Activated CD8-positive, alpha-beta T cell treated with anti-CD3 and anti-CD28 coated beads, Interleukin-2, amount 10 ng/mL, durations not matched to agents 7 days and 5 days (primary cell): ENCODE measurements at regions not wholly inside any gene's neighbourhood (a gene's known extent, or its start where the extent isn't known, plus 50 kb on each side); places are given as distances from the start of the nearest gene placed in this dataset.

Source experiments
- ATAC-seq: fragments of 150-1000 bp; cut with Tn5 transposase; one replicate; pipeline ENCODE4 v1.10.0; 2021; ENCODE audit warnings: moderate library complexity
- CTCF ChIA-PET: fragments of 350-600 bp; sonication (Branson Sonifier 250); formaldehyde crosslinking; loops from one replicate; lab custom pipeline; 2021; ENCODE audit warnings: antibody characterized with exemption; lab: Charles Lee
- POLR2A ChIA-PET: fragments of 350-600 bp; sonication (Branson Sonifier 250); formaldehyde crosslinking; loops from one replicate; lab custom pipeline; 2021; ENCODE audit warnings: antibody characterized with exemption; lab: Charles Lee
- DNase-seq: peaks from one replicate; pipeline ENCODE4 v3.0.0-alpha.2; 2020
- H3K27ac Mint-ChIP-seq: one replicate; pipeline ENCODE4 v1.8.0; 2021; ENCODE audit warnings: mild to moderate bottlenecking, mixed read lengths
- H3K27me3 Mint-ChIP-seq: one replicate; pipeline ENCODE4 v1.8.0; 2021; ENCODE audit warnings: low read depth, mixed read lengths
- H3K36me3 Mint-ChIP-seq: one replicate; pipeline ENCODE4 v1.8.0; 2021; ENCODE audit warnings: low read depth, mixed read lengths
- H3K4me1 Mint-ChIP-seq: one replicate; pipeline ENCODE4 v1.8.0; 2021; ENCODE audit warnings: low read depth, mixed read lengths
- H3K4me3 Mint-ChIP-seq: one replicate; pipeline ENCODE4 v1.8.0; 2021; ENCODE audit warnings: mild to moderate bottlenecking, mixed read lengths
- H3K9me3 Mint-ChIP-seq: one replicate; pipeline ENCODE4 v1.8.0; 2022; ENCODE audit warnings: mixed read lengths; ENCODE audit not compliant: insufficient read depth

- Mint-ChIP-seq H3K27me3 (no peaks in the 10 kb centered on the region), H3K27ac (no peak overlapping the region), H3K9me3 (no peaks in the 10 kb centered on the region), H3K36me3 (no peaks in the 10 kb centered on the region), H3K4me3 (no peak overlapping the region), H3K4me1 (no peaks in the 10 kb centered on the region)
- no peak for ATAC-seq
- DNase-seq = no peak
- POLR2A ChIA-PET = no interaction called here
- CTCF ChIA-PET = no interaction called here
Observed at GRCh38 chr14:46250113-46250703, 401.4 kb downstream of the RPL10L start.

GRCh38 chr14:46248001-46248630 lies 403.5 kb downstream of the RPL10L start:
- ChIA-PET CTCF (no interaction called here), POLR2A (no interaction called here)
- no peaks in the 10 kb centered on the region for H3K4me1 Mint-ChIP-seq
- H3K27ac Mint-ChIP-seq = no peak overlapping the region
- no peaks in the 10 kb centered on the region for H3K9me3 Mint-ChIP-seq
- no peak for DNase-seq
- H3K27me3 Mint-ChIP-seq = no peaks in the 10 kb centered on the region
- no peak for ATAC-seq
- no peak overlapping the region for H3K4me3 Mint-ChIP-seq
- H3K36me3 Mint-ChIP-seq = no peaks in the 10 kb centered on the region

DNA sequence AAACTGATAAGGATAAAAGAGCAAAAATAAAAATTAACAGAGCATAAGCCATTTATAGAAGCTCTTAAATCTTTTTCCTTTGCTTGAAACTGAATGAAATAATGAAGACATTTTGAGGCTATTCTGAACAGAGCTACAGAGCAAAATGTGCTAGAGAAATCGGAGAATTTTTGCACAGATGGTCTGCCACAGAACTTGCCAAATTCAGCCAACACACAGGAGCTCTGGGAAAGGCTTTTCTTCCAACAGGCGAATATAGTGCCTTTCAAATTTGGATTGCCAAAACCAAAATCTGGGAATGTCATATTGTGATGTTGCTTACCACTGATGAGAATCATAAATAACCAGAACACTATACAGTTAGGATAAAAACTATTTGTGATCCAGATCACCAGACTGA lies 406.3 kb downstream of the RPL10L start:
- no peaks in the 10 kb centered on the region for H3K27me3 Mint-ChIP-seq
- no peaks in the 10 kb centered on the region for H3K36me3 Mint-ChIP-seq
- ATAC-seq (no peak), DNase-seq (no peak)
- ChIA-PET CTCF (no interaction called here), POLR2A (no interaction called here)
- no peaks in the 10 kb centered on the region for H3K4me1 Mint-ChIP-seq
- H3K27ac Mint-ChIP-seq = no peak overlapping the region
- H3K4me3 Mint-ChIP-seq = no peak overlapping the region
- H3K9me3 Mint-ChIP-seq = no peaks in the 10 kb centered on the region

GRCh38 chr14:46233786-46234185 lies 417.8 kb downstream of the RPL10L start:
- no peaks in the 10 kb centered on the region for H3K36me3 Mint-ChIP-seq
- no peak for ATAC-seq
- ChIA-PET CTCF (no interaction called here), POLR2A (no interaction called here)
- H3K4me1 Mint-ChIP-seq = no peaks in the 10 kb centered on the region
- peaks cover 12% of the 10 kb centered on the region for H3K9me3 Mint-ChIP-seq
- H3K27me3 Mint-ChIP-seq = no peaks in the 10 kb centered on the region
- no peak overlapping the region for H3K4me3 Mint-ChIP-seq
- no peak for DNase-seq
- no peak overlapping the region for H3K27ac Mint-ChIP-seq

DNA sequence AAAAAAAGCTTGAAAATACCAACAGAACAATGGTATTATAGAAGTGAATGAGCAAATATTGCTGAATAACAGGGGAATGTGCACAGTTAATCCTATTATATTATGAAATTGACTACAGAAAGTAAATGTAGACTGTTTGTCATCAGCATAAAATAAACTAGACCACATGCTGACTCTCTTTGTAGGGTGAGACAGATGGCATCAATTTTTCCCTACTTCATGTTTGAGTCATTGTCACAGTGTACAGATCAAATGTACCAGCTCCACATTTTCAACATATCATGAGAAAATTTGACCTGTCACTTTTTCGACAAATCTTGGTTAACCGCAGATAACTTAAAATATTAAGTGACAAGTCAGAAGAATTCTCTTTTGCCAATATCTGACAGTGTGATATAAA lies 421.0 kb downstream of the RPL10L start:
- Mint-ChIP-seq H3K4me1 (no peaks in the 10 kb centered on the region), H3K36me3 (no peaks in the 10 kb centered on the region), H3K27me3 (no peaks in the 10 kb centered on the region), H3K27ac (no peak overlapping the region), H3K4me3 (no peak overlapping the region), H3K9me3 (peaks cover 11% of the 10 kb centered on the region)
- ATAC-seq = no peak
- ChIA-PET CTCF (no interaction called here), POLR2A (no interaction called here)
- no peak for DNase-seq

DNA sequence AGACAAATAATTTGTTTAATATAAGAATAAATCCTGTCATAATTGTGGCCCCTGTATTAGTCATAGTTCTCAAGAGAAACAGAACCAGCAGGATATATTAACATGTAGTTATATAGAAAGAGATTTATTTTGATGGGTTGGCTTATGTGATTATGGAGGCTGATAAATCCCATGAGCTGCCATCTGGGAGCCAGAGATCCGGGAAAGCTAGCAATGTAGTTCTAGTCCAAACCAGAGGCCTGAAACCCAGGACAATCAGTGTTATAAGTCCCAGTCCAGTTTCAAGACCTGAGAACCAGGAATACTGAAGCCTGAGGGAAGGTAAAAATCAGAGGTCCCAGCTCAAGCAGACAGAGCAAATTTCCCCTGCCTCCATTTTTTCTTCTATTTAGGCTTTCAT lies 435.8 kb downstream of the RPL10L start:
- Mint-ChIP-seq H3K27ac (no peak overlapping the region), H3K27me3 (no peaks in the 10 kb centered on the region), H3K4me3 (no peak overlapping the region), H3K9me3 (no peaks in the 10 kb centered on the region), H3K4me1 (no peaks in the 10 kb centered on the region), H3K36me3 (no peaks in the 10 kb centered on the region)
- POLR2A ChIA-PET = no interaction called here
- DNase-seq = no peak
- CTCF ChIA-PET = no interaction called here
- no peak for ATAC-seq

- no peak overlapping the region for H3K4me3 Mint-ChIP-seq
- ChIA-PET CTCF (no interaction called here), POLR2A (no interaction called here)
- H3K27me3 Mint-ChIP-seq = no peaks in the 10 kb centered on the region
- H3K27ac Mint-ChIP-seq = no peak overlapping the region
- peaks cover 4% of the 10 kb centered on the region for H3K9me3 Mint-ChIP-seq
- no peaks in the 10 kb centered on the region for H3K36me3 Mint-ChIP-seq
- ATAC-seq = no peak
- DNase-seq = no peak
- no peaks in the 10 kb centered on the region for H3K4me1 Mint-ChIP-seq
Observed at GRCh38 chr14:46198676-46199075, 452.9 kb downstream of the RPL10L start.

GRCh38 chr14:46197856-46198255 lies 453.7 kb downstream of the RPL10L start:
- H3K4me1 Mint-ChIP-seq = no peaks in the 10 kb centered on the region
- peaks cover 4% of the 10 kb centered on the region for H3K9me3 Mint-ChIP-seq
- no peak for ATAC-seq
- H3K36me3 Mint-ChIP-seq = no peaks in the 10 kb centered on the region
- no peaks in the 10 kb centered on the region for H3K27me3 Mint-ChIP-seq
- no peak for DNase-seq
- ChIA-PET CTCF (no interaction called here), POLR2A (no interaction called here)
- H3K4me3 Mint-ChIP-seq = no peak overlapping the region
- no peak overlapping the region for H3K27ac Mint-ChIP-seq
